GM18951 (cell line): ENCODE measurements at regions not wholly inside any gene's neighbourhood (a gene's known extent, or its start where the extent isn't known, plus 50 kb on each side); places are given as distances from the start of the nearest gene placed in this dataset.
"Not testable (repeated sequence)": the region's sequence is repeated elsewhere in the genome, so short reads cannot be mapped to it uniquely, and the experiment has no call there.

Experiments used
- POLR2A ChIP-seq: IDR thresholded peaks from 4 replicates; pipeline ENCODE4 v1.6.1; 2011; ENCODE audit warnings: mild to moderate bottlenecking; ENCODE audit not compliant: insufficient read length, insufficient read depth; ENCODE audit errors: extremely low read depth
- in situ Hi-C: fragments of 300-500 bp; cut with MboI; formaldehyde crosslinking; loops from one replicate; pipeline ENCODE4 v1.12.0; 2022; ENCODE audit warnings: low sequenced_read_pairs, mixed read lengths, inconsistent platforms; ENCODE audit not compliant: unreplicated experiment

DNA sequence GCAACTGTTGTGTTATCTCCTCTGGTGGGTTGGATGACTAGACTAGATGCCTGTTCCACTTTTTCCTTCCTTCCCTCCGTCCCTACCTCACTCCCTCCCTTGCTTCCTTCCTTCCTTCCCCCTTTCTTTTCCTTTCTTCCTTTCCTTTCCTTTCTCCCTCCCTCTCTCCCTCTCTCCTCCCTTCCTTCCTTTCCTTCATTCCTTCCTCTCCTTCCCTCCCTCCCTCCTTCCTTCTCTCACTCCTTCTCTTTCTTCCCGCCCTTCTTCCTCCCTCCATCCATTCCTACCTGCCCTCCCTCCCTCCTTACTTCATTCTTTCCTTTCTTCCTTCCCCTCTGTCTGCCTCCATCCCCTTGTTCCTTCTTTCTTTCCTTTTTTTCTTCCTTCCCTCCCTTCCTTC is 1045.3 kb downstream of the OTOL1 start:
- in situ Hi-C loops: no loop called here
- TF ChIP-seq POLR2A: no peak

- in situ Hi-C loops: no loop called here
Observed at GRCh38 chr3:162544246-162544645, 1047.6 kb downstream of the OTOL1 start.

DNA sequence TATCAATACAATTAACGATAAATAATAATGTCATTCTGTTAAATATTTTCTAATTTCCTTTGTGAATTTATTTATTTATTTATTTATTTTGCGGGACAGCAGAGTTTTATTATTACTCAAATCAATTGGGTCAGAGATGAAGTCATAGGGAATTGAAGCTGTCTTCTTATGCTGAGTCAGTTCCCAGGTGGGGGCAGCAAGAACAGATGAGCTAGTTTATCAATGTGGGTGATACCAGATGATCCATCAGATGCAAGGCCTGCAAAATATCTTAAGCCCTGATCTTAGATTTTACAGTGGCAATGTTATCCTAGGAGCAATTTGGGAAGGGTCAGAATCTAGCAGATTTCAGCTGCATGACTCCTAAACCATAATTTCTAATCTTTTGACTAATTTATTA is 1050.3 kb downstream of the OTOL1 start:
- in situ Hi-C loops: no loop called here

More at GRCh38 chr3:162544246-162544645, 1047.6 kb downstream of the OTOL1 start:
- TF ChIP-seq POLR2A: no peak

DNA sequence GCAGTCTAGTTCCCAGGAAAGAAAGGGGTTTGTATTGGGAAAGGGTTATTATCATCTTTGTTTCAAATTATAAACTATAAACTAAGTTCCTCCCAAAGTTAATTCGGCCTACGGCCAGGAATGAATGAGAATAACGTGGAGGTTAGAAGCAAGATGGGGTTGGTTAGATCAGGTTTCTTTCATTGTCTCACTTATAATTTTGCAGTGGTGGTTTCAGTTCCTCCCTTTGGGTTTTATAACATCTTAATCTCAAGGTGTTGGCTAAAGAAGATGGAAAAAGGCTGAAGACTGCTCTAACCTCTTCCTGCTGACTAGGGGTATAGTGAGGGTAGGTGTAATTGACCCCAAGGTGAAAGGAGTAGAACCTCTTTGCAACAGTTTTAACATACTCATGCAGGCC is 1050.7 kb downstream of the OTOL1 start:
- in situ Hi-C loops: no loop called here
- TF ChIP-seq POLR2A: no peak

More for the DNA sequence above, 1050.3 kb downstream of the OTOL1 start:
- no peak for TF ChIP-seq POLR2A

GRCh38 chr3:162555761-162556160 is 1059.2 kb downstream of the OTOL1 start:
- TF ChIP-seq POLR2A: no peak
- in situ Hi-C loops: no loop called here

DNA sequence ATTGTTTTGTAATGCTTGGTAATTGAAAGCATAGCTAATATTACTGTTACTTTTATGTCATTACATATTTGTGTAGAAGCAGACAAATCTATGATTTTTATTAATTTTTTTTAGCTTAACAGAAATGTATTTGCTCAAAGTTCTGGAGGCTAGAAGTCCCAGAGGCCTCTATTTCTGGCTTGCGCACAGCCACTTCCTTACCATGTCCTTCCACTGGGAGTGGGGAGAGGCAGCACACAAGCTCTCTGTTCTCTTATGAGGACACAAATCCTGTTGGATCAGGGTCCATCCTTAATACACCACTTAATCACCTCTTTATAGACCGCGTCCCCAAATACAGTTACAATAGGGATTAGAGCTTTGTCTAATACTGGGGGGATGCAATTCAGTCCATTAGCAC is 1061.4 kb downstream of the OTOL1 start:
- in situ Hi-C loops: no loop called here
- TF ChIP-seq POLR2A: no peak

DNA sequence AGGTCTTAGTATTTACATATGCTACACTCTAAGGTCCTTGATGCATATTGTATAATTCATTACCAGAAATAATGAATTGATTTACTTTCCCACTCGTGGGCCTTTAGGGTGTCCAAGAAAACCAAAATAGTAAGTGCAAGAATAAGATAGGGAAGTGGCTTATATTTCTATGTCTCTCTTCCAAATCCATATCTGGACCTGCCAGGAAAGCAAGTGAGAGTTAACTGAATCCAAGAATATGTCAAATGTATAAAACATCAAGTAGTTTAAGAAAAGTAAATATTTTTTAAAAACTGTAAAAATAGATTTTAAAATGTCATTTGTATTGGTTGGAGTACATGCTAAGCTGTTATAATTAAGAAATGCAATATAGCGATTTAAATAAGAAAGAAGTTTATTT is 1072.1 kb downstream of the OTOL1 start:
- no peak for TF ChIP-seq POLR2A
- in situ Hi-C loops: no loop called here

- in situ Hi-C loops: no loop called here
- no peak for TF ChIP-seq POLR2A
Observed at GRCh38 chr3:162569314-162569713, 1072.7 kb downstream of the OTOL1 start.

DNA sequence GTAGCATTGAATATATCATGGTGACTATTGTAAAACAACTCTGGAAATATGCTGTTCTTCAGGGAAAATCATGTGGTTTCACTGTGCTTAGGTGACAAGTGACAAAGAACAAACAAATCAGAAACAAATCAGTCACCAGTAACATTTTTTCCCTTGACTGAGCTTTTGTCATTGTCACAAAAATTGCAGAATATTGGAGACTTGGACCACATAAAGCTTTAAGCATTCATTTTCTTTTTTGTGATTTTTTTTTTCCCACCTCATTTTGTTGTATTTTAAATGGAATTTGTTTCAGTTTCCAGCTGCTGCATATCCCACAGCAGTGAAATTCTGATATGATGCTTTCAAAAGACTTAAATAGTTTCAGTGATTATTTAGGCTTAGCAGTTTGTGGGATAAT is 1088.4 kb downstream of the OTOL1 start:
- TF ChIP-seq POLR2A: no peak
- in situ Hi-C loops: no loop called here

- in situ Hi-C loops: no loop called here
- TF ChIP-seq POLR2A: no peak
Observed at GRCh38 chr3:162586591-162586990, 1090.0 kb downstream of the OTOL1 start.

DNA sequence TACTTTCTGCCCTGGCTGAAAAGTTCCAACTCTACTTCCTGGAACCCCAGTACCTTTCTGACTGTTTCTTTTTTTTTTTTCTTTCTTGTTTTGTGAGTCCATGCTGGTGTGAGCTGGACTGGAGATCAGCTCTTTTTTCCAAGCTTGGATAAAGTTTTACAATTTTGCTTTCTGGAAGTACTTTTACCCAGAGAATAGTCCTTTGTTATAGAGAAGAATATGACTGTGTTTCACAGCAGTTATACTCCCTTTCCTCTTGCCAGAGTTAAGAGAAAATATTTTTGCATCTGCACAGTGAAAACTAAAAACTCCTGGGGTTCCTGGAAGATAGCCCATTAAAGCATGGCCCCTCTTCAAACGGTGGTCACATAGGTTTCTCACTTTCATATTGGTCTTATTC is 1100.6 kb downstream of the OTOL1 start:
- in situ Hi-C loops: no loop called here
- no peak for TF ChIP-seq POLR2A

GRCh38 chr3:162598500-162598899 is 1101.9 kb downstream of the OTOL1 start:
- in situ Hi-C loops: not testable (repeated sequence)

DNA sequence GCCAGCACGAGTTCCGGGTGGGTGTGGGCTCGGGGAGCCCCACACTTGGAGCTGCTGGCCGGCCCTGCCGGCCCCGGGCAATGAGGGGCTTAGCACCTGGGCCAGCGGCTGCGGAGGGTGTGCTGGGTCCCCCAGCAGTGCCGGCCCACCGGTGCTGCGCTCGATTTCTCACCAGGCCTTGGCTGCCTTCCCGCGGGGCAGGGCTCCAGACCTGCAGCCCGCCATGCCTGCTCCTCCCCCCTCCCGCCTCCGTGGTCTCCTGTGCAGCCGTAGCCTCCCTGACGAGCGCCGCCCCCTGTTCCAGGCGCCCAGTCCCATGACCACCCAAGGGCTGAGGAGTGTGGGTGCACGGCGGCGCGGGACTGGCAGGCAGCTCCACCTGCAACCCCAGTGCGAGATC is 1103.1 kb downstream of the OTOL1 start:
- in situ Hi-C loops: not testable (repeated sequence)

GRCh38 chr3:162601101-162601670 is 1104.6 kb downstream of the OTOL1 start:
- TF ChIP-seq POLR2A: no peak

GRCh38 chr3:162602619-162603018 is 1106.0 kb downstream of the OTOL1 start:
- no peak for TF ChIP-seq POLR2A
- in situ Hi-C loops: no loop called here

More at GRCh38 chr3:162601101-162601670, 1104.6 kb downstream of the OTOL1 start:
- in situ Hi-C loops: no loop called here
